ENCODE measurements at regions not wholly inside any gene's neighbourhood (a gene's known extent, or its start where the extent isn't known, plus 50 kb on each side); places are given as distances from the start of the nearest gene placed in this dataset.

- no peak for DNase-seq (ENCODE audit: low read depth)
These were observed 822.4 kb upstream of the RBFOX1 start for GRCh38 chr16:6510261-6510660.

DNA sequence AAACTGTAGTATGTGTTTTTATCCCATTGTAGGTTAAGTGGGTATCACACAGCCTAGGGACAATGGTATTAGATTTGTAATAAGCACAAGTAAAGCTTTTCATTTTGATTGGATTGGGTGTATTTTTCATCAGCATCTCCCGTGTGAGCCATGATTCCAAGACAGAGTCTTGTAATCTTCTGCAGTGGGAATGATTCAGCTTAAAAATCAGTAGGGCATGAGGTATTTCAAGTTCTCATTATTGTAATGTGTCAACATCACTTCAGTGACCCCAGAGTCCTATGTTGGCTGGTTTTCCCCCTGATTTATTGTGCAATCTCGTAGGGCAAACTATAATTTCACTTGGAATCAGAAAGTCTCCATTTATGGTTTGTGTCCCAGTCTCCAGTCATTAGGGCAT, 833.2 kb upstream of the RBFOX1 start:
- DNase-seq (ENCODE audit: low read depth): no peak

DNA sequence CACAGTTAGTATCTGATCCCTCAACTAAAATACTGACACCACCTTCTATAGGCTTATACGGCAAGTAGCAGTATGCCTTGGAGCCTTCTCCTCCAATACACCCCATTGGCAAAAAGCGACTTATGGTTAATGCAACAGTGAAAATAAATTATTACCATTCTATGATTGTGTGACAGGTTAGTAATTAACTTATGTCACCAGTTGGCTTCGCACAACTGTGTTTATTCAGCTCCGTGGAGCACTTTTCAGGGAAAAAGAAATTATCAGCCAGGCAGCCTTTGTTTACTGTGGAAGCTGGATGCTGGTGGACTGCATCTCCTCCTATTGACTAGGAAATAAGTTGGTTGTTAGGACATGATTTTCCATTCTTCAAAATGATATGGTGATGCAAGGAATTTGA, 833.8 kb upstream of the RBFOX1 start:
- no peak for DNase-seq (ENCODE audit: low read depth)

- no peak for DNase-seq (ENCODE audit: low read depth)
These were observed 835.6 kb upstream of the RBFOX1 start for GRCh38 chr16:6496996-6497395.

GRCh38 chr16:6495486-6496210, 837.0 kb upstream of the RBFOX1 start:
- DNase-seq (ENCODE audit: low read depth): no peak

DNA sequence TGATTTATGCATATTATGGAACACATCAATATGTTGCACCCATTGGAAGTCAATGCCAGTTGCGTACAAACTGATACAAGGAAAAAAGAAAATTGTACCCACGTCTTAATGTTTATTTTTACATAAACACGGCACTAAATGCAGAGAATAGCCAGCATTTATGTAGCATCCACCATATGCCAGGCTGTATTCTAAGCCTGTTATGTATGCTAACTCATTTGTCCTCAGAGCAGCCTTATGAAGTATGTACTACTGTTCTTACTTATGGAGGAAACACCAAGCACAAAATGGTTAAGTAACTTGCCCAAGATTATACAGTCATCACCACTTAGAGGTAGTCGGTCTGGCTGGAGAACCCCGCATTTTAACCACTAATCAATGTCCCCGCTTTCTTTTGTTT, 837.9 kb upstream of the RBFOX1 start:
- DNase-seq (ENCODE audit: low read depth): no peak

DNA sequence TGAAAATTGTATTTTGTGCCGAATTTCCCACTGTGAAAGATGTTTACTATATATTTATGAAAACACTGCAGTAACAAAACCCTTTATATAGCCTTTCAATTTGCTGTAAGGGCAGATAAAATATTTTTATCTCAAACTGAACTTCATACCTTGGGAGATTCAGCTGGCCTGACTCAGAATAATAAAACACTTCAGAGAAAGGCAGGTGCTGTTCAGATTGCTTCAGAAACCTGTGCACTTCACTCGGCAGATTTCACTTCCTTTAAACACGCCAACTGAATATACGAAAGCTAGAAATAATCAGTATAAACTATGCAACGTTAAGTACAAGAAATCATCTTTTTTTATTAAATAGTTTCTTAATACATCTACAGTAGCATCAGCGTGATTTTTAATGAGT, 839.1 kb upstream of the RBFOX1 start:
- no peak for DNase-seq (ENCODE audit: low read depth)

DNA sequence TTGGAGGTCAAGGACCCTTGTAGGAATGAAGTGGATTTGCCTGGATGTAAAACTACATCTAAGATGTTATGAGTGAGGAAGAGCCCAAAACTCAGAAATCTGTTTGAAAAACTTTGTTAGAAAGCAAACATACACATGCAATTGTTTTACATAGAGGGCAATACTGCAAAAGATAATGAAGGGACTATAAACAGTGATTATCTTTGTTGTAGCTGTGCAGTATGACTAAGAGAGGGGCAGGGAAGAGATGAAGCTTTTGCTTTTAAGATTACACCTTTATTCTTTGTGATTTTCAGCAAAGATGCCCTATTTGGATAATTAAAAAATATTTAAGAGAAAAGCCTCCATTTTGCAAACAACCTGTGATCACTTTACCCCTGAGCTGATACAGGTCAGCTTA, 839.9 kb upstream of the RBFOX1 start:
- DNase-seq (ENCODE audit: low read depth): no peak

GRCh38 chr16:6484935-6485334, 847.7 kb upstream of the RBFOX1 start:
- no peak for DNase-seq (ENCODE audit: low read depth)

GRCh38 chr16:6484081-6484480, 848.6 kb upstream of the RBFOX1 start:
- no peak for DNase-seq (ENCODE audit: low read depth)

DNA sequence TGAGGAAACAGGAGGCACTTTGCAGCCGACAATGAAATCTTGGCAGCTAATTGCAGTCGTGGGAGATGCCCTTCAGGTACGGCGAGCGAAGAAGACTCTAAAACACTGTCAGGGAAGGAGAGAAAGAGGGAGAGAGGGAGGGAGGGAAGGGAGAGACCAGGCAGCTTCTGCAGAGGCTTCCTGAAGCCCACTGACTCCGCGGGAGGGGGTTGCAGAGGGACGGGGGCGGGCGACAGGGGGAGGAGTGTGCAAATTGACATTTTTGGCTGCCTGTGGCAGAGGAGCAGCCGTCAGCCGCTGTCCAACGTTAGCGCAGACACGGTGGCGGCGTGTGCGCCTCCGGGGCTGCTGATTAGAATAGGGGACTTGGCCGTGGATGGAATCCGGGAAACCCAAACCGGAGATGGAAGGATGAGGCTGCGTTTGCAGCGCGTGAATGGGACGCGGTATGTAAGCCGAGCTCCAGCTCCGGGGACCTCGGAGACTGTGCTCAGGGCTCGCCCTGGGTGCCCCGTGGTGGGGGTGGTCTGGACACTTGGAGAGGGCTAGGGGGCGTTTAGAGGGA, 849.1 kb upstream of the RBFOX1 start:
- no peak for DNase-seq (ENCODE audit: low read depth)

DNA sequence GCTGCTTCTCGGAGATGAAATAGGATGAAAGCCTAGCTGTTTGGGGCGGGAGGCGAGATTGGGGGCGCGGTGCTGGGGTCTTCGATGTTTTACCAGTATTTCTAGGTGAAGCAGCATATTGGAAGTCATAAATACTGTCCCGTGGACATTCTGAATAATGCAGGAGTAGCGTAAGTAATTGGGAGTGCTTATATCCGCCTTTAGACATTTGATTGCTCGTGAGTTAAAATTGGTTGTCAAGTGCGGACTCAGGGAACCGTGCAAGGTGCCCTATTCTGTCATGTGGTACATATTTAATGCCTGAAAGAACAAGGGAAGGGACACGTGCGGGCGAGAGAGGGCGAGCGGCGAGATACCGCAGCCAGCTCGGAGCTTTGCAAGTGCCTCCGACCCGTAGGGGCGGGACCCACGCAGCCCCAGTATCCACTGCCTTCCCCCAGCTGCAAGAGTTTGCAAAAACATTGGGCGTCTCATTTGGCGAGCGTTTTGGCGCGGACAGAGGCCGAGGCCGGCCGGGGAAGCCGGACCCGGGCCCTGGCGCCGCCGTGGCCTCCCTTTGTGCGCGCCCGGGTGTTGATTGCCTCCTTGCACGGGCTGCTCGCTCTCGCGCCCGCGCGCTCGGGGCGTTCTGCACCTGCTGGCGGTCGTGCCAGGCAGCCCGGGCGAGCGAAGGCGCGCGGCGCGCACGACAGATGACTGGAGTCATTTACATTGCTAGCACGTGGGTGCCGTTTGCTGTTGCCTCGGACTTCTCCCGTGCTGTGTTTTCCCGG, 849.8 kb upstream of the RBFOX1 start:
- DNase-seq (ENCODE audit: low read depth): no peak

- DNase-seq (ENCODE audit: low read depth): no peak
These were observed 850.8 kb upstream of the RBFOX1 start for GRCh38 chr16:6481894-6482293.

GRCh38 chr16:6453742-6454141, 878.9 kb upstream of the RBFOX1 start:
- DNase-seq (ENCODE audit: low read depth): no peak

GRCh38 chr16:6447021-6447790, 885.4 kb upstream of the RBFOX1 start:
- no peak for DNase-seq (ENCODE audit: low read depth)

DNA sequence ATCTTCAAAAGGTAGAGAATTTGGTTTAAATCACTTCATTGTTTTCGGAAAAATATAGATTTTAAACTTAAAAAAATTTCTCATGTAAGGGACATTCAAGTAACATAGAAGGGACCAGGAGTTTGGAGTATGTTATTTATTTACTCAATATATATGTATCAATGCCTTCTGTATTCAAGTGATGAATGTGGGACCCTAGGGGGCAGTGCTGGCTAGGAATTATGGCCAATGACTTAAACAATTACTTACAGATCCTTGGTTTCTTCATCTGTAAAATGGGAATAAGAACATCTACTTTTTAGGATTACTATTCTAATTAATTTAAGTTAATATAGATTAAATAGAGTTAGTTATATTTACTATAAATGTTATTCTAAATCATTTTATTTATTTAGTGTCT, 886.3 kb upstream of the RBFOX1 start:
- no peak for DNase-seq (ENCODE audit: low read depth)

GRCh38 chr16:6439129-6439528, 893.5 kb upstream of the RBFOX1 start:
- DNase-seq (ENCODE audit: low read depth): no peak

DNA sequence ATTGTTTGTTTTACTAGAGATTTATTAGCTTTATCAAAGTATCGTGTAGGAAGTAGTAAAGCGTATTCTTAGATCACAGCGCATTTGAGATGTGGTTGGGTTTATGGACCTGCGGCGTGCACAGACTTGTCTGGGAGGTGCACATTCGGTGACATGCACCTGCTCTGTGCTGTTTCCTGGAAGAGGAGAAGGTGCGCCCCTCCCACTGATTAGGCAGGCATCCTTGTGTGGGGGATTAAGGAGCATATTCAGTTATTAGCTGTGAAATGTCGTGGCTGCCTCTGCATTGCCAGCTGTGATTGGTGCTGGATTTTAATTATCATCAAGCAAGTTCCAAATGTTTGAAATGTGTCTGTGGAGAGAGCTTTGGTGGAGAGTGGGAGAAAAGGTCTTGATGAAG, 903.8 kb upstream of the RBFOX1 start:
- DNase-seq (ENCODE audit: low read depth): no peak

GRCh38 chr16:6427621-6428020, 905.0 kb upstream of the RBFOX1 start:
- no peak for DNase-seq (ENCODE audit: low read depth)

DNA sequence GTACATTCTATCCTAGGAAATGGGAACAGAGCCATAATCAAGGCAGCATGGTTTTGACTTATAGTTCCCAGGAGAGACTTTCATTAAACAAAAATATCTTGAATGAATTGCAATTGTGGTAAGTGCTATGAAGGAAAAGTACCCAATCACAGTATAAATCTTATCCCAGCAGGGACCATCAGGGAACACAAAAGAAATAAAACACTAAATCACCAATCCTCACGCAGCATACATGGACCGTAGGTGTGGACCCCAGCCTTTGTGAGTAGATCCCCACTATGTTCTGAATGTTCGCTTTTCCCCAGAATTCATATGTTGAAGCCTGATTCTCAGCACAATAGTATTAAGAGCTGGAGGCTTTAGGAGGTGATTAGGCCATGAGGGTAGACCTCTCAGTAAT, 925.0 kb upstream of the RBFOX1 start:
- no peak for DNase-seq (ENCODE audit: low read depth)

DNA sequence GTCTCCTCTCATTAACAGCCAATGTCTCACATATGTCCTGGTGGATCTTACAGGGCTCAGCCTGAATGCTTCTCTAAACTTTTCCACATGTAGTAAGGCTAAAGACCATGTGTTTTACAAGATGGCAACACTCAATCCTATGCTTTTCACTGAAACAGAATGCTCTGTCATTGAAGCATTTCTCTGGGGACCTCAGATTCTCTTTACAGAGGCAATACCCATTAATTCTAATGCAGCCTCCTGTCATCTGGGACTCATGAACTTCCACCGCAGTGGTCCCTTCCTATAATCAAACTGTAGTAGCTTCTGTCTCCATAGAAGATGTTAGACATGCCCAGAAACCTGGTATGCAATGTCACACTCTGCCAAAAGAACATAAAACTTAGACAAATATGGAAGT, 926.6 kb upstream of the RBFOX1 start:
- no peak for DNase-seq (ENCODE audit: low read depth)

- no peak for DNase-seq (ENCODE audit: low read depth)
These were observed 949.7 kb upstream of the RBFOX1 start for GRCh38 chr16:6382924-6383459.

All from activated T-cell treated with anti-CD3 and anti-CD28 coated beads for 48 hours (primary cell).